WI38 (cell line): ENCODE measurements at regions not wholly inside any gene's neighbourhood (a gene's known extent, or its start where the extent isn't known, plus 50 kb on each side); places are given as distances from the start of the nearest gene placed in this dataset.

Experiments used
- H3K4me3 ChIP-seq: 2 replicates; pipeline ENCODE4 v1.5.1; 2011; ENCODE audit warnings: low read depth, mild to moderate bottlenecking, control low read depth, low read length
- CTCF ChIP-seq: IDR thresholded peaks from 2 replicates; pipeline ENCODE4 v1.5.1; 2012; ENCODE audit warnings: low read depth, mild to moderate bottlenecking, control low read depth, low read length

- H3K4me3 ChIP-seq, result no peak overlapping the region
These were observed 104.5 kb downstream of the RBM43 start for GRCh38 chr2:151157000-151157735.

GRCh38 chr2:151156431-151156830 lies 105.2 kb downstream of the RBM43 start:
- no peak overlapping the region for H3K4me3 ChIP-seq
- no peak for TF ChIP-seq CTCF

More at GRCh38 chr2:151157000-151157735, 104.5 kb downstream of the RBM43 start:
- no peak for TF ChIP-seq CTCF

- TF ChIP-seq CTCF, result no peak
- H3K4me3 ChIP-seq, result no peak overlapping the region
These were observed 108.1 kb downstream of the RBM43 start for GRCh38 chr2:151153601-151154000.

GRCh38 chr2:151150331-151151320 lies 111.0 kb downstream of the RBM43 start:
- no peak overlapping the region for H3K4me3 ChIP-seq
- TF ChIP-seq CTCF, result no peak

GRCh38 chr2:151138507-151138906 lies 123.2 kb downstream of the RBM43 start:
- TF ChIP-seq CTCF, result no peak
- no peak overlapping the region for H3K4me3 ChIP-seq

- H3K4me3 ChIP-seq, result no peak overlapping the region
- TF ChIP-seq CTCF, result no peak
These were observed 124.1 kb downstream of the RBM43 start for GRCh38 chr2:151137526-151137925.

GRCh38 chr2:151120011-151120410 lies 141.7 kb downstream of the RBM43 start:
- H3K4me3 ChIP-seq, result no peak overlapping the region
- TF ChIP-seq CTCF, result no peak
